ENCODE measurements at regions not wholly inside any gene's neighbourhood (a gene's known extent, or its start where the extent isn't known, plus 50 kb on each side); places are given as distances from the start of the nearest gene placed in this dataset.

DNA sequence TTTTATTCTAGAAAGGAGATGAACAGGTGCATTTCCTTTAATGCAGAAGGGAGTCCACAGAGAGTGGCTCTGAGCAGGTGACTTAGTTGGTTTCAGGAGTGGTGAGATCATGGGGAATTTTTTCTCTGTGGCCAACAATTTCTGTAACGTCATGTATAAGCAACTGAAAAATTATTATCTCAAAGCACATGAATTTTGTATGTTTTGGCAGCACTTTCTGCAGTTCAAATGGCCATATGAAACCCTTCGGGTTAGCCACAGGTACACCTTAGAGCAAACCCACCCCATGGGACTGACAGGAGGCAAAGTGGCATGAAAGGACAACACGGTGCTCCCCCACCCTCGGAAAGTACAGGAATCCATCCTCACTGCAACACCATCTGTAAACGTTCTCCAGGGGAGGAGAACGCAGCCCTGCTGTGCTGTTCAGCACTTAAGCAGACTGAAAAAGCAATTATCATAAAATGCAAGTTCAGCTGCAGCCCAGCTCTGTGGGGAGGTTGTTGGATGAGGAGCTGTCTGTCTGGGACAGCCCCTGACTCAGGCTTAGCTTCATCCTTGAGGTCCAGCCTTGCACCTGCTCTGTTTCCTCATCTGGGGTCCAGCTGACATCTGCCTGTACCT is 55.8 kb upstream of the CLDN14 start (continued):
- 0 out of 2 replicates have a peak, but pooled peaks have one; percentile 23 for TF ChIP-seq TSHZ1 (tag by site-specific recombination; IDR thresholded peaks at IDR 0.05; ENCODE audit: borderline replicate concordance)
- TF ChIP-seq ZNF423 (tag by site-specific recombination; IDR thresholded peaks at IDR 0.05): peak; percentile 71
- TF ChIP-seq TRIM28 (IDR thresholded peaks at IDR 0.05; ENCODE audit: borderline replicate concordance, low read length): peak; percentile 83; the same call in 1 of the 2 replicates

- Histone ChIP-seq H3K36me3 (ENCODE audit: control insufficient read depth in 2 of 2, insufficient read depth in 1 of 2, low read length in 2 of 2) (no peaks in the 10 kb centered on the region), H3K4me1 (ENCODE audit: control insufficient read depth, insufficient read depth, low read length) (peaks cover 7% of the 10 kb centered on the region; the same call in 1 of the 2 replicates), H3K9me3 (ENCODE audit: control insufficient read depth, insufficient read depth, low read depth, low read length) (no peaks in the 10 kb centered on the region), H3K4me3 (ENCODE audit: low read depth, low read length) (no peak overlapping the region), H3K27ac (ENCODE audit: extremely low read depth, low read depth, low read length) (no peak overlapping the region)
- CTCF ChIA-PET: interaction anchor here (0.7 kb wide), 1 partner anchor 1326 kb away, joined by 3 read pairs; no protein-coding TSS in a partner anchor
- POLR2A ChIA-PET: no interaction called here
- TF ChIP-seq ZBTB17 (tag by site-specific recombination; IDR thresholded peaks at IDR 0.05) (no peak), ZNF37A (tag by site-specific recombination; IDR thresholded peaks at IDR 0.05) (no peak), ZNF398 (tag by site-specific recombination; IDR thresholded peaks at IDR 0.05) (no peak)
These were observed 58.8 kb upstream of the CLDN14 start for GRCh38 chr21:36538761-36539160.

GRCh38 chr21:36539434-36540150 is 59.7 kb upstream of the CLDN14 start:
- Histone ChIP-seq H3K27ac (ENCODE audit: extremely low read depth, low read depth, low read length) (no peak overlapping the region), H3K36me3 (ENCODE audit: control insufficient read depth in 2 of 2, insufficient read depth in 1 of 2, low read length in 2 of 2) (no peaks in the 10 kb centered on the region), H3K9me3 (ENCODE audit: control insufficient read depth, insufficient read depth, low read depth, low read length) (no peaks in the 10 kb centered on the region), H3K4me1 (ENCODE audit: control insufficient read depth, insufficient read depth, low read length) (peaks cover 7% of the 10 kb centered on the region; the same call in 1 of the 2 replicates), H3K4me3 (ENCODE audit: low read depth, low read length) (no peak overlapping the region)
- ChIA-PET POLR2A (no interaction called here), CTCF (no interaction called here)
- 0 out of 2 replicates have a peak, but pooled peaks have one; percentile 26 for TF ChIP-seq ZNF548 (tag by site-specific recombination; IDR thresholded peaks at IDR 0.05)
- TF ChIP-seq, protein P1, sequence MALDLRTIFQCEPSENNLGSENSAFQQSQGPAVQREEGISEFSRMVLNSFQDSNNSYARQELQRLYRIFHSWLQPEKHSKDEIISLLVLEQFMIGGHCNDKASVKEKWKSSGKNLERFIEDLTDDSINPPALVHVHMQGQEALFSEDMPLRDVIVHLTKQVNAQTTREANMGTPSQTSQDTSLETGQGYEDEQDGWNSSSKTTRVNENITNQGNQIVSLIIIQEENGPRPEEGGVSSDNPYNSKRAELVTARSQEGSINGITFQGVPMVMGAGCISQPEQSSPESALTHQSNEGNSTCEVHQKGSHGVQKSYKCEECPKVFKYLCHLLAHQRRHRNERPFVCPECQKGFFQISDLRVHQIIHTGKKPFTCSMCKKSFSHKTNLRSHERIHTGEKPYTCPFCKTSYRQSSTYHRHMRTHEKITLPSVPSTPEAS (tag by site-specific recombination; IDR thresholded peaks at IDR 0.05): peak; percentile 97
- no peak for TF ChIP-seq OSR2 (tag by site-specific recombination; IDR thresholded peaks at IDR 0.05)
- TF ChIP-seq ZNF776 (tag by site-specific recombination; IDR thresholded peaks at IDR 0.05; ENCODE audit: borderline replicate concordance): peak; percentile 65; the same call in 1 of the 2 replicates
- peak; percentile 57 for TF ChIP-seq BCL6B (tag by site-specific recombination; IDR thresholded peaks at IDR 0.05)
- TF ChIP-seq WT1 (tag by site-specific recombination; IDR thresholded peaks at IDR 0.05): no peak
- no peak for TF ChIP-seq ZNF768 (tag by site-specific recombination; IDR thresholded peaks at IDR 0.05)
- no peak for TF ChIP-seq HOXC10 (CRISPR knock-in tag; IDR thresholded peaks at IDR 0.05)
- TF ChIP-seq ATF2 (tag by site-specific recombination; IDR thresholded peaks at IDR 0.05; ENCODE audit: low read depth): no peak
- no peak for TF ChIP-seq ZNF274 (IDR thresholded peaks at IDR 0.05; ENCODE audit: low read length)
- no peak for TF ChIP-seq ZNF274 (tag by site-specific recombination; IDR thresholded peaks at IDR 0.05; ENCODE audit: borderline replicate concordance)
- TF ChIP-seq ZFP41 (tag by site-specific recombination; IDR thresholded peaks at IDR 0.05; ENCODE audit: borderline replicate concordance): no peak
- no peak for TF ChIP-seq ZNF24 (tag by site-specific recombination; IDR thresholded peaks at IDR 0.05)

Measured in HEK293 (cell line).